Stimulated activated CD8-positive, alpha-beta memory T cell treated with anti-CD3 and anti-CD28 coated beads, Interleukin-7, amount 100 ng/mL, for 4 hours (primary cell): ENCODE measurements at regions not wholly inside any gene's neighbourhood (a gene's known extent, or its start where the extent isn't known, plus 50 kb on each side); places are given as distances from the start of the nearest gene placed in this dataset.
"Not testable (repeated sequence)": the region's sequence is repeated elsewhere in the genome, so short reads cannot be mapped to it uniquely, and the experiment has no call there.

Experiments
- DNase-seq, 2 donors: peaks; one replicate each; pipeline ENCODE4 v3.0.0-alpha.2; 2020; ENCODE audit warnings: low read depth in 2 of 2

GRCh38 chr7:121563177-121563576, 167.1 kb upstream of the FAM3C start:
- DNase-seq = no peak

- no peak for DNase-seq
Observed at GRCh38 chr7:121562259-121562658, 166.2 kb upstream of the FAM3C start.

DNA sequence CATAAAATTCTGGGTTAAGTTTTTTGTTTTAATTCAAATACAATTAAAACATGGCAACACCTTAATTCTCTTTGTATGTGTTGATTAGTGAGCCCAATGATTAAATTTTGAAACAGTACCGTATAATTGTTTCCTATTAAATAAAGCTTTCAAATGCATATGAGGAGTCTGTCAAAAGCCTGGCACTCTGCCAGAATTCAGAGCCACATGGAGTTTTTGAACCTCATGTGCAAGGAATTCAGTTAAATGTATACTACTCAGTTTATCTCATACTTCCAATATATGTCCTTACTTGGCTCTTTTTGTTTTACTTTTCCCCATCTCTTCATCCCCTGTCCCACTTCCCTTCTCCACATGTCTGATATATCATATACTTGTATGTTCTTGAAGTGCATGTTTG, 165.6 kb upstream of the FAM3C start:
- no peak for DNase-seq

DNA sequence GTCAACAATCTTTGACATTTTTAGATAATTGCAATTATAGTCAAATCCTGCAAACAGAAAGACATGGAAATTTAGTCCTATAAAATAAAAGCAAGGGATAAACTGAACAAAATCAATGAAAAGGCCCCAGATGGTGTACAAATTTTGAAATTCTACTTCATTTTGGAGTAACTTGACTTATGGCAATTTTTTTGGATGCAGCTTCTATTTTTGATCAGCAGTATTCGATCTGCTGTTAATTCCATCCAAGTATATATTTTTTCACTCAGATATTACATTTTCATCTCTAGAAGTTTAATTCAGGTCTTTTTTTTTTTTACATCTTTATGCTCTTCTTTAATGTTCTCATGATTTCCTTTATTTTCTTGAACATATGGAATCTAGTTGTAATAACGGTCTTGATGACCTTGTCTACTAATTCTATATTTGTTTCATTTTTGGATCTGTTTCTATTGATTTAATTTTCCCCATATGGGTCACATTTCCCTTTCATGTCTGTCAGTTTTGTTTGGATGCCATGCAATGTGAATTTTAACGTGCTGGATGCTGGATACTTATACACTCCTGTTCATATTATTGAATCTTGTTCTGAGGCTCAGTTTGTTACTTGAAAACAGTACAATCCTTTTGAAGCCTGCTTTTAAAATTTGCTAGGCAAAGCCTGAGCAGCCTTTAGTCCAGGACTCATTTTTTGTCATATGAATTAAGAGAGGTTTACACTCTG, 164.3 kb upstream of the FAM3C start:
- DNase-seq = no peak

DNA sequence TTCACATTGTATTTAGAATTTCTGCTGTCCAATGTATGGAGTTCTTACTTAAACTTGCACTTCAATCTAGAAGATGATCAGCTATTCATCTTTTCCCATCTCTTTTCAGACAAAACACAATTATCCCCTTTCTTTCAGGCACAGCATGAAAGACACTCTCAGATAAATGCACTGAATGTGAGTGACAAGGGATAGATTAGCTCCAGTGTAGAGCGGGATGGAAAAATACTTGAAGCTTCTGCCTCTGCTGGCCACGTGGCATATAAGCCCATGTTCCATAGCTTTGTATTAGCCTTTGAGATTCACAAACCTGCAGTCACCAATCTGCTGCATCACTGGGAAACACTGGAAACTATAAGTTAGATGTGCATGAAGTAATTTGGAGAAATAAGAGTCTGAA, 162.2 kb upstream of the FAM3C start:
- DNase-seq = no peak

DNA sequence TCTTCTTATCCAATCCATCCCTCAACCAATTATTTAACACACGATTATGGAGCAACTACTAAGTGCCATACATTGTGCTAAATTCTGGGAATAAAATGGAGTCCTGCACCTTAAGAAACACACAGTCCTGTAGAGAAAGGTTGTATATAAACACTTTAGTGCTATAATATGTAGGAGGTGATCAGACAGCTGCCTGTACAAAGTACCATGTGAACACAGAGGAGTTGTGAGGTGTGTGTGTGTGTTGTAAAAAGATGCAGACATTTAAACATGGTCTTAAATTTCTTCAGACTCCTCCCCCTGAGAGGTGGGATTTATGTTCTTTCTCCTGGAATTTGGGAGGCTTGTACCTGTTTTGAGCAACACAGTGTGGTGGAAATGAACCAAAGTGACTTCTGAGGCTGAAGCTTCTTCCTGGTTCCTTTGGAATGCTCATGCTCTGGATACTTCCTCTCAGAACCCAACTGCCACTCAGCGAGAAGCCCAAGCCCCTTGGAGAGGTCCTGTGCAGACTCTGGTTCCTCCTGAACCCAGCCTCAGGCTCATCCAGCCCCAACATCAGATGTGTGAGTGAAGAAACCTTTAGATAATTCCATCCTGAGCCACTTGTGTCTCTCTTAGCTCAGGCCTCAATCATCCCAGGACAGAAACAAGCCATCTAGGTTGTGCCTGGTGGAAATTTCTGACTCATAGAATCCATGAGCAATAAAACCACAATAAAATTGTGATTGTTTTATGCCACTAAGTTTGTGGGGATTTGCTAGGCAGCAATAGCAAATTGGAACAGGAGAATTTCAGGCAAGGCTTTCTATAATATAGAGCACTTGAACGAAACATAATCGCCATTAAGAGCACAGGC, 161.2 kb upstream of the FAM3C start:
- DNase-seq = no peak

DNA sequence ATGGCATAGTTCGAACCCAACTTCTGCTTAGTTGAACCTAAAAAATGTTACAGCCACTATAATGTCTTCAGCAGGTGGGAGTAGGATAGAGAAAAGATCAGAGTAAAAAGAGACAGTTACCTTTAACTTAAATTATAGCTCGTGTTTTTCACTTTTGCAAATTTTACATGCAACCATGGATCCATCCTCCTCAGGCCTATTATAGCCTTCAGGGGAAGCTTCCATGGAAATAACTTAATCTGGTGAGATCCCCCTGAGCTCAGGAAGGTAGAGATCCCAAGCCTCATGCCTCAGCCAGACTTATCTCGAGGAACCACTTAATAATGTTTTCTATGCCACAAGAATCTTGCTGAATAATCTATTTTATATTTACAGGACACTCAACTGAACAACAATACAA, 159.4 kb upstream of the FAM3C start:
- no peak for DNase-seq

DNA sequence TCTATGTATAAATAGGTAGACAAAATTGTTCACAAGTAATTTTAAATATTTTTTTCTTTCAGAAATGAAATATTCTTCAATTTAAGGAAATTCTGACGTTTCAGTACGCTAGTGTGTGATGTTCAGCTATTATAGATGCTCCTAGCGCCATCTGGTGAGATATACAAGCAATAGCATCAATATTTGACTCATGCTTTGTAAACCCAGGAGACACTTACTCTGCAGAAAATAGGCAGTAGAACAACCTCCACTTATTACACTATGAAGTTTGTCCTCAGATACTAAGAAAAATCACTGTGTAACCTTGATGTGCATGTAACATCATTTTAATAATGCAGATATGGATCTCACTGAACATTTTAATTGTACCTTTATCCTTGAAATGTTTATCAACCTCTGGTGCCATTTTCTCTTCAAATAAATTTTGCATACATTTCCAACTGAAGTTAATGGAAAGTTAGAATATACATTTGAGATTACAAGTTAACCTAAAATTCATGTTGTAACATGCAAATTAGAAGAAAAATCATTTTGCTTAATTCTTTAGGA, 151.5 kb upstream of the FAM3C start:
- no peak for DNase-seq

GRCh38 chr7:121546632-121547543, 150.8 kb upstream of the FAM3C start:
- DNase-seq = no peak

DNA sequence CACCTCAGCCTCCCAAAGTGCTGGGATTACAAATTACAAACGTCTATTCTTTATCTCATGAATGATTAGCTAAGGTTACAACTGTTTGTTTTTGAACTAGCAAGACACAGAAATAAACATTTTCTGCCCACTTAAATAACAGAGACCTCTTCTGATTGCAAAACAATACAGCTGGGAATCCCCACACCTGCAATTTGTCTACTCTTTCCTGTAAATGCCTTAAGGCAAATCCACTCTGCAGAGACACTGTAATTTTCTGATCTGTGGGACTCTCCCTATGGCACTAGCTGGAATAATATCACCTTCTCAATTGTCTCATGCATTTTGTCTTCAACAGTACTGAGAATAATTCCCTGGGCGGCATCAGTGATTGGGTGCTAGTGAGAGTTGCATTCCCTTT, 149.3 kb upstream of the FAM3C start:
- no peak for DNase-seq

DNA sequence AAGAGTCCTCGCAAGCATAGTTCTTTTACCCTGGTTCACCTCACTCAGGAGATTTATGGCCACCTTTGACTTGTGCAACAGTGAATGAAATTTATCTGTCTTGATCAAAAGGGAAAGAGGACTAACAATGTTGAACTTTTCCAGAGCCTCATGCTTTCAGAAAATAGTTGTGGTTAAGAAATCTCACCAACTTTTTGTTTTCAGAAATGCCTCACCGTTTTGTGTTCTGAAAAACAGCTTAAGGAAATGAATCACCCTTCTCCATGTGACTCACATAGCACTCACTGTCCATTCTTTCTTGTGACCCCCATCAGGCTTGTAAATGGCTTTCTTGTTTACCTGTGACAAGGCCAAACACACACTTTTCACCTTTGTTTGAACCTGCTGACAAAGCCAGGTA, 148.6 kb upstream of the FAM3C start:
- no peak for DNase-seq

DNA sequence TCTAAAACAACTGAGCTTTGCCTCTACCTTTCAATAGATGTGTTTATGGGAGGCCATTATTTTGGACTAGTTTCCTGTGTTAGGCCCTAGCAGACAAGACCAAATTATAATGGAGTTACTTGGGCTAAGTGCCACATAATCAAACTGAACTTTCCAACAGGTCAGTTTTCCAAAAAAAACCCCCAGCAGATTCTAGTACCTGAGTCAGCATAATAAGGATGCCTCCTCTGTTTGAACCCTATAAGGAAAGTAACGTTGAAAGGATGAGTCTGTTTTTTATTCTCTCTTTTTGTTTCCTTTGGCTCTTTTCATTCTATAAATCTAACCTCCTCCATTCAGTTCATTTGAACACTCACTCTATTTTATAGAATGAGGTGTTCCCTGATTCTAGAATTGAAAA, 148.1 kb upstream of the FAM3C start:
- DNase-seq = no peak

GRCh38 chr7:121541457-121541856, 145.3 kb upstream of the FAM3C start:
- no peak for DNase-seq

DNA sequence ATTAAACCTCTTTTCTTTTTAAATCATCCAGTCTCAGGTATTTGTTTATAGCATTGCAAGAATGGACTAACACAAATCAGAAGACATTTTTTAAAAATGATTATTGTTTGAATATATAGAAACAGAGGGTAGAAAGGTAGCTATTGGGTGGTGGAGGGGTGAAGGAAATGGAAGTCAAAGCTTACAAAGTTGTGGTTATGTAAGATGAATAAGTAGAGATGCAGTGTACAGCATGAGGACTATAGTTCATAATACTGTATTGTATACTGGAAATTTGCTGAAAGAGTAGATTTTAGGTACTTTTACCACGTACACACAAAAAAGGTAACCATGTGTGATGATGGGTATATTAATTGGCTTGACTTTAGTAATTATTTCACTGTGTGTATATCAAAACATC, 144.0 kb upstream of the FAM3C start:
- no peak for DNase-seq

DNA sequence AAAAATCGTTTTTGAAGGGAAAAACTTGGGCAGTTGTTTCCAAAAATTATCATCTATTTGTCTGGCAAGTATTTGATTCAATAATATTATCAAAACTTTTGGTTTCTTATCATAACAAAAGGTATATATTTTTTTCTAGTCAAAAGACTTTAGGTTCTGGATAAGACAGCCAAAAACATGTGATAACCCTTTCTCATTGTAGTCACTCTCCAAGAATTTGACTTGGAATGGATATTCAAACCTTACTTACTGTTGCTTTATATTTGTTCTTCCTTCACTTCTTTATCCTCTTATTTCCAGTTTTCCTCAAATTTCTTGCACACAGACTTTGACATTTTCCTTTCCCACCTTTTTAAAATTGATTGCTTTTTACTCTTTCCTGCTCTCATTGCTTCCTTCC, 140.9 kb upstream of the FAM3C start:
- DNase-seq = no peak

GRCh38 chr7:121531175-121532070, 135.3 kb upstream of the FAM3C start:
- DNase-seq = no peak

- peak; percentile 44 to 46 for DNase-seq
Observed at GRCh38 chr7:121530227-121531174, 134.4 kb upstream of the FAM3C start.

DNA sequence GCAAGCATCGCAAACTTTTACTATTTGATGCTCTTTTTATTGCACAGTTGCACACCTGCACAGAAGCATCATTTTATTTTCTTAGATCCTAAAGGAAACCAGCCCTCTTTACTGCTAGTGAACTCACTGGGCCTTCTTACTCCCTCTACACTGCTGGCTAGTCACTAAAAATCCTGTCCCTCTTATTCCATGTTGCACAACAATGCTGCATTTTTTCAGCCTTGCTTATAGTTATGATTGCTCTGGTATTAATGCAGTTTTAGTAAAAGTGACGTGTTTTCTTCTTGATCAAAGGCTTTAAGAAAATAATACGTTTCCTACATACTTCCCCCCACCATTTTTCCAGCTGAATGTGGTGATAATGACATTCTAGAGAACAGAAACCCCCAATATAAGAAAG, 132.9 kb upstream of the FAM3C start:
- no peak for DNase-seq

GRCh38 chr7:121526210-121526609, 130.1 kb upstream of the FAM3C start:
- DNase-seq = not testable (repeated sequence)
